ENCODE measurements at regions not wholly inside any gene's neighbourhood (a gene's known extent, or its start where the extent isn't known, plus 50 kb on each side); places are given as distances from the start of the nearest gene placed in this dataset.
"Not testable (repeated sequence)": the region's sequence is repeated elsewhere in the genome, so short reads cannot be mapped to it uniquely, and the experiment has no call there.

DNA sequence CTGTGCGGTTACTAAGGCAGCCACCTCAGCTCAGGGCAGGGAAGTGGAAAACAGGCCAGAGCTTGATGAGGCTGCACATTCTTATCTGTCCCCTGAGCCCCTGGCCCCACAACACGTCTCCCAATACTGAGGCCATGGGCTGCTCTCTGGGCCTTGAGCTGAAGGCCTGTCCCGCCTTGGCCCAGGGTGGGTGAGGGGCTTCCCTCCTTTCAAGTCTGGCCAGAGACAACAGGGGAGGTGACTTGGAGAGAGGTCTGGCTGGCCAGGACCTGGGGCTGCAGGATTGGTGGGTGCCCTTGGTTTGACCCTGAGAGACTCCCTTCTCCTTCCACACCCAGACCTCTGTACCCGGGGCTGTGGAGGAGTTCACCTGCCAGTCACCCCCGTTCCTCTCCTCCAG is 563.8 kb downstream of the PTPRU start:
- no peak overlapping the region for H3K4me3 ChIP-seq (ENCODE audit: control insufficient read depth, low read depth, low read length)
- TF ChIP-seq CTCF (IDR thresholded peaks at IDR 0.05; ENCODE audit: control insufficient read depth, insufficient read depth, low read depth, low read length, missing control alignments) = no peak
- DNase-seq (ENCODE audit: low read depth) = no peak

DNA sequence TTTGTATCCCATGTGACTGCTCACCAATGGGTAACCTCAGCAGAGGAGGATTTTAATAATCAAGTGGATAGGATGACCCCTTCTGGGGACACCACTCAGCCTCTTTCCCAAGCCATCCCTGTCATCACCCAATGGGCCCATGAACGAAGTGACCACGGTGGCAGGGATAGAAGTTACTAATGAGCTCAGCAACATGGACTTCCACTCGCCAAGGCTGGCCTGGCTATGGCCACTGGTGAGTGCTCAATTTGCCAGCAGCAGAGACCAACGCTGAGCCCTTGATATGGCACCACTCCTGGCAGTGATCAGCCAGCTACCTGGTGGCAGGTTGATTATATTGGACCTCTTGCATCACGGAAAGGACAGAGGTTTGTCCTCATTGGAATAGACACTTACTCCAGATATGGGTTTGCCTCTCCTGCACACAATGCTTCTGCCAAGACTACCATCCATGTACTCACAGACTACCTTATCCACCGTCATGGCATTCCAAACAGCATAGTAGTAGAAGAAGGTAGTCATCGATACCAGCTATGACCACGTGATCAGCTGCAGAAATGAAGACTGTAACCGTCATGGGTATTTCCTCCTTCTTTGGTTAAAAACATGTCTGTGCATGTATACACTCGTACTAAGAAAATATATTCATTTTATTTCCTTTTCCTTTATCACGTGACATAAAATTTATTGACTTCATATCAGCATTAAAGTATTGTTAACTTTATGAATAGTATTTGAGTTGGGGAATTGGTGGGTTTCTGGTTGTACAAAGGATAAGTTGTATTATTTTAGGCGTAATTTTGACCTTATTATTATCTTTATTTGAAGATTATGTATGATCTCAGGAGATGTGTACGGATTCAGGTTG is 562.6 kb downstream of the PTPRU start:
- DNase-seq (ENCODE audit: low read depth) = no peak
- no peak for TF ChIP-seq CTCF (IDR thresholded peaks at IDR 0.05; ENCODE audit: control insufficient read depth, insufficient read depth, low read depth, low read length, missing control alignments)
- no peak overlapping the region for H3K4me3 ChIP-seq (ENCODE audit: control insufficient read depth, low read depth, low read length)

DNA sequence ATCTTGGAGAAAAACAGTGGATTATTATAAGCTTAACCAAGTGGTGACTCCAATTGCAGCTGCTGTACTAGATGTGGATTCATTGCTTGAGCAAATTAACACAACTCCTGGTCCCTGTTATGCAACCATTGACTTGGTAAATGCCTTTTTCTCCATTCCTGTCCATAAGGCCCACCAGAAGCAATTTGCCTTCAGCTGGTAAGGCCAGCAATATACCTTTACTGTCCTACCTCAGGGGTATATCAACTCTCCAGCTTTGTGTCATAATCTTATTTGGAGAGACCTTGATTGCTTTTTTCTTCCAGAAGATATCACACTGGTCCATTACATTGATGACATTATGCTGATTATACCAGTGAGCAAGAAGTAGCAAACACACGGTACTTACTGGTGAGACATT is 560.8 kb downstream of the PTPRU start:
- DNase-seq (ENCODE audit: low read depth) = not testable (repeated sequence)

GRCh38 chr1:29795965-29796364 is 559.6 kb downstream of the PTPRU start:
- DNase-seq (ENCODE audit: low read depth); H3K4me3 ChIP-seq (ENCODE audit: control insufficient read depth, low read depth, low read length): not testable (repeated sequence)

More for the DNA sequence above, 560.8 kb downstream of the PTPRU start:
- not testable (repeated sequence) for H3K4me3 ChIP-seq (ENCODE audit: control insufficient read depth, low read depth, low read length)

GRCh38 chr1:29793653-29794348 is 557.5 kb downstream of the PTPRU start:
- no peak for DNase-seq (ENCODE audit: low read depth)
- TF ChIP-seq CTCF (IDR thresholded peaks at IDR 0.05; ENCODE audit: control insufficient read depth, insufficient read depth, low read depth, low read length, missing control alignments) = no peak
- no peak overlapping the region for H3K4me3 ChIP-seq (ENCODE audit: control insufficient read depth, low read depth, low read length)

DNA sequence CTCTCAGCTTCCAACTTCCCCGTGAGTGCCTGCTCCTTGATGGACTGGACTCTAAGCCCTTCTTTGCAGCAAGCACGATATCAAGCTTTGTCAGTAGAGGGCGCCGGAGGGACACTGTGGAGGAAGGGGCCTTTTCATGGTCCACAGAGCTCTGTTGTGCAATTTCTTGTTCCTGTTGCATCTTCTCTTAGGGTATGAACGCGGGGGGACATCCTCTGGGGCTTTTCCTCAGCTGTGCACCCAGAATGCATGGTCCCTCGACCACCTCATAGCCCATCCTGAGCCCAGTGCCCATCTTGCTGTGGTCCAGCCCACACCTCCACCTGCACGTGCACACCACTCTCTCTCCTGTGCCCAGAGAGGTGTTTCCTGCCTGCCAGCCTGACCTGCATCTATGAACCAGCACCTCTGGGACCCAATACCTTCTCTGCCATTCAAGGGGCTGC is 556.8 kb downstream of the PTPRU start:
- peak; percentile 88 for TF ChIP-seq CTCF (IDR thresholded peaks at IDR 0.05; ENCODE audit: control insufficient read depth, insufficient read depth, low read depth, low read length, missing control alignments)
- DNase-seq (ENCODE audit: low read depth) = peak; percentile 47

DNA sequence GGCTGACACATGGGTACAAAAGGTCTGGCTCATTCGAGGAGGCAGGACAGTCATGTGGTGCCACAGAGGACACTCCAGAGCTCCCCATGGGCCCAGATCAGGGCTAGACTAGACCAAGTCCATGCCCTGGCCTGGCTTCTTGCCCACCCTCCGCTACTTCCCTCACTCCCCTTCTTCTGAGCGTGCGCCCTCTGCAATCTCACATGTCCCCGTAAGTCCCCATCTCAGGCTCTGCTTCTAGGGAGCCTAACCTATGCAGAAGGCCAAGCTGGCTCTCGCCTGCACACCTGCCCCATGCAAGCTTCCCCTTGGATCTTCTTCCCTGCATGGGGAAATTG is 553.6 kb downstream of the PTPRU start:
- no peak overlapping the region for H3K4me3 ChIP-seq (ENCODE audit: control insufficient read depth, low read depth, low read length)
- no peak for TF ChIP-seq CTCF (IDR thresholded peaks at IDR 0.05; ENCODE audit: control insufficient read depth, insufficient read depth, low read depth, low read length, missing control alignments)
- no peak for DNase-seq (ENCODE audit: low read depth)

More for the DNA sequence above, 556.8 kb downstream of the PTPRU start:
- H3K4me3 ChIP-seq (ENCODE audit: control insufficient read depth, low read depth, low read length) = no peak overlapping the region

Measured in AG09309 (cell line).